Activated CD8-positive, alpha-beta T cell treated with anti-CD3 and anti-CD28 coated beads, Interleukin-2, amount 10 ng/mL, durations not matched to agents 7 days and 5 days (primary cell): ENCODE measurements at regions not wholly inside any gene's neighbourhood (a gene's known extent, or its start where the extent isn't known, plus 50 kb on each side); places are given as distances from the start of the nearest gene placed in this dataset.
"Not testable (repeated sequence)": the region's sequence is repeated elsewhere in the genome, so short reads cannot be mapped to it uniquely, and the experiment has no call there.

Experiments used
- ATAC-seq: fragments of 150-1000 bp; cut with Tn5 transposase; one replicate; pipeline ENCODE4 v1.10.0; 2021; ENCODE audit warnings: moderate library complexity
- CTCF ChIA-PET: fragments of 350-600 bp; sonication (Branson Sonifier 250); formaldehyde crosslinking; loops from one replicate; lab custom pipeline; 2021; ENCODE audit warnings: antibody characterized with exemption; lab: Charles Lee
- POLR2A ChIA-PET: fragments of 350-600 bp; sonication (Branson Sonifier 250); formaldehyde crosslinking; loops from one replicate; lab custom pipeline; 2021; ENCODE audit warnings: antibody characterized with exemption; lab: Charles Lee
- DNase-seq: peaks from one replicate; pipeline ENCODE4 v3.0.0-alpha.2; 2020
- H3K27ac Mint-ChIP-seq: one replicate; pipeline ENCODE4 v1.8.0; 2021; ENCODE audit warnings: mild to moderate bottlenecking, mixed read lengths
- H3K27me3 Mint-ChIP-seq: one replicate; pipeline ENCODE4 v1.8.0; 2021; ENCODE audit warnings: low read depth, mixed read lengths
- H3K36me3 Mint-ChIP-seq: one replicate; pipeline ENCODE4 v1.8.0; 2021; ENCODE audit warnings: low read depth, mixed read lengths
- H3K4me1 Mint-ChIP-seq: one replicate; pipeline ENCODE4 v1.8.0; 2021; ENCODE audit warnings: low read depth, mixed read lengths
- H3K4me3 Mint-ChIP-seq: one replicate; pipeline ENCODE4 v1.8.0; 2021; ENCODE audit warnings: mild to moderate bottlenecking, mixed read lengths
- H3K9me3 Mint-ChIP-seq: one replicate; pipeline ENCODE4 v1.8.0; 2022; ENCODE audit warnings: mixed read lengths; ENCODE audit not compliant: insufficient read depth

DNA sequence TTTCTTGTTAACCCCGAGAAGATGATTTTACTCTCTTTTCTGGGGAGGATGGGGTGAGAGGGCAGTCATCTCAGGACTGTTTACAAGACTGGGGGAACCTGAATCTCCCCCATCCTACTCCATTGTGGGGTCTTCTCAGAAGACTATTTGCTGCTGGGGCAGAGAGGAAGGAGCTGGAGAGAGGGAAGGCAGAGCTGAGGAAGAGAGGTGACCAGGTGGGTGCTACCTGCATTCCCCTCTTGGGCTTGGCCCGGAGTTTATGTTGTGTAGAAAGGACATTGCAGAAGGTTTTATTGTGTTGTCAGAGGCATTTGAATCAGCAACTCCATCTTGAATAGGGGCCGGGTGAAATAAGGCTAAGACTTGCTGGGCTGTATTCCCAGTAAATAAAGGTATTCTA, 247.1 kb upstream of the GALNT17 start:
- H3K9me3 Mint-ChIP-seq, result peaks cover 11% of the 10 kb centered on the region
- CTCF ChIA-PET, result no interaction called here
- POLR2A ChIA-PET, result no interaction called here
- no peak overlapping the region for H3K4me3 Mint-ChIP-seq
- ATAC-seq (no peak), DNase-seq (no peak)
- H3K4me1 Mint-ChIP-seq, result no peaks in the 10 kb centered on the region
- H3K27me3 Mint-ChIP-seq, result no peaks in the 10 kb centered on the region
- no peak overlapping the region for H3K27ac Mint-ChIP-seq
- H3K36me3 Mint-ChIP-seq, result no peaks in the 10 kb centered on the region

DNA sequence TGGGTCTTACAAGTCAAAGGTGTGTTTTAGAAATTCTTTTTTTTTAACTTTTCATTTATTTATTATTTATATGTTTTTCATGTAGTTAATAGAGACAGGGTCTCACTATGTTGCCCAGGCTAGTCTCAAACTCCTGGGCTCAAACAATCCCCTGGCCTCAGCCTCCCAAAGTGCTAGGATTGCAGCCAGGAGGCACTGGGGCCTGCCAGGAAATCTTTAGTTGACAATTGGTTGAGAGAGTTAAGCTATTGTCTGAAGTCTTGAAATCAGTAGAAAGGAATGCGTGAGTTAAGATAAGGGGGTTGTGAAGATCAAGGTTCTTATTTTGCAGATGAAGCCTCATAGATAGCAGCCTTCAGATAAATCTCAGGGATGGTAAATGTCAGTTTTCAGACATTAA, 245.4 kb upstream of the GALNT17 start:
- Mint-ChIP-seq H3K27ac (no peak overlapping the region), H3K36me3 (no peaks in the 10 kb centered on the region), H3K4me3 (no peak overlapping the region), H3K9me3 (peaks cover 7% of the 10 kb centered on the region), H3K27me3 (no peaks in the 10 kb centered on the region), H3K4me1 (no peaks in the 10 kb centered on the region)
- ChIA-PET CTCF (no interaction called here), POLR2A (no interaction called here)
- DNase-seq (no peak), ATAC-seq (no peak)

DNA sequence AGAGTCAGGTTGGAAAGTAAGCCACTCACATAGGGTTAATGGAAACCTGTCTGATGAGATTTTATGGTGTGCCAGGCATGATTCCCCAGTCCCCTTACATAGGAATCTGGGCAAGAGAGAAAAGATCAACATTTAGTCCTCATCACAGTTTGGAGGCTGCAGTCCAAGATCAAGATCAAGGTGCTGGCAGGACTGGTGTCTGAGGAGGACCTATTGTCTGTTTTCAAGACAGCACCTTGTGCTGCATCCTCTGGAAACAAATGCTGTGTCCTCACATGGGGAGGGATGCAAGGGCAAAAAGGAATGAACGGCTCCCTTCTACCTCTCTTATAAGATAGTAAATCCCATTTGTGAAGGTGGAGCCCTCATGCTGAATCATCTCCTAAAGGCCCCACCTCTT, 244.8 kb upstream of the GALNT17 start:
- DNase-seq (no peak), ATAC-seq (no peak)
- Mint-ChIP-seq H3K9me3 (peaks cover 4% of the 10 kb centered on the region), H3K27me3 (no peaks in the 10 kb centered on the region), H3K4me3 (no peak overlapping the region), H3K36me3 (no peaks in the 10 kb centered on the region), H3K27ac (no peak overlapping the region), H3K4me1 (no peaks in the 10 kb centered on the region)
- CTCF ChIA-PET, result no interaction called here
- POLR2A ChIA-PET, result no interaction called here

DNA sequence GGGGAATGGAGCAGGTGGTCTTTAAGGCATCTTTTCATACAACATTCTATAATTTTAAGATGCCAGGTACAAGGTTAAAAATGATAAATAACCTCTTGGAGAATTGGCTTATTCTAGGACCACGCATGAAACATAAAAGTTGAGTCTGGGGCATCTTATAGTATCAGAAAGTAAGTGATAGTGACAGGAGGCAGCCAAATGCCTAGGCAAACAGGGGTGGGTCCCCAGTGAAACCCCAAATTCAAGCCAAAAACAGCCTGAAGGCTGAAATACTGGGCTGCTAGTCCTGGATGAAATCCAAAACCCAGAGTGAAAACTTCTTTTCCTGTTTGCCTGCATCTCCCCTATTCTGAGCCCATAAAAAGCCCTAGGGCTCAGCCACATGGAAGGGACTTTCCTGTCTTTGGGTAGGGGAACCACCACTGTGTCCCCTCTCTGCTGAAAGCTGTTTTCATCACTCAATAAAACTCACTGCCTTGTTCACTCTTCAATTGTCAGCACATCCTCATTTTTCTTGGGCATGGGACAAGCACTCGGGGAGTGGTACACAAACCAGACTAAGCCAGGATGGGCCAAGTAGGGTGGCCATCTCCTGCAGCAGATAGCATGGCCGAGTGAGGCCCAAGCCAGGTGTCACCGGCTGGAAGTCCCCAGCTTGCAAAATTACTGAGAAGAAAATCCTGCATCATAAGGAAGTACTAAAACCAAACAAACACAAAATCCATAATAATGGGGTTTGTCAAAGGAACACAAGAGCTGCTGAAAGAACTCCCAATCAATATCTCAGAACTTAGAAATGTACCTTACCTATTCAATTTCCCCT, 241.6 kb upstream of the GALNT17 start:
- ChIA-PET CTCF (no interaction called here), POLR2A (no interaction called here)
- Mint-ChIP-seq H3K4me1 (no peaks in the 10 kb centered on the region), H3K36me3 (no peaks in the 10 kb centered on the region), H3K4me3 (no peak overlapping the region), H3K27me3 (no peaks in the 10 kb centered on the region), H3K9me3 (no peaks in the 10 kb centered on the region), H3K27ac (no peak overlapping the region)
- DNase-seq (no peak), ATAC-seq (no peak)

DNA sequence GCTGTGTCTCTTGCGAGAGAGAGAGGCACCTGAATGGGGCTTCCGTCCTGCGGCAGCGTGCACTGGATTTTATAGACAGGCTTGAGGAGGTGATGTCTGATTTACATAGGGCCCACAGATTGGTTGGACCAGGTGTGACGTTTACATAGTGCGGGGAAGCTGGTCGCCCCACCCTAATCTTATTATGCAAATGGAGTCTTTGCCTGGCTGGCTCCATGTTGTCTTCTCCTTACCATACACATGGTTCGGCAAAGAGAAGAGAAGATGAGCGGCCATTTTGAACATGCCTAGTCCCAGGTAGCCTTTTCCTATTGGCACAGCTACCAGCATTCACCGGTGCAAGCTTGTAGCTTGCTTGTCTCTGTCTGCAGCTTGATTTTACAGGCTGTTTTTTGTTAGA, 238.5 kb upstream of the GALNT17 start:
- Mint-ChIP-seq H3K9me3 (no peaks in the 10 kb centered on the region), H3K4me1 (no peaks in the 10 kb centered on the region), H3K27ac (no peak overlapping the region), H3K27me3 (no peaks in the 10 kb centered on the region), H3K4me3 (no peak overlapping the region), H3K36me3 (no peaks in the 10 kb centered on the region)
- ChIA-PET CTCF (no interaction called here), POLR2A (no interaction called here)
- ATAC-seq, result no peak
- no peak for DNase-seq

DNA sequence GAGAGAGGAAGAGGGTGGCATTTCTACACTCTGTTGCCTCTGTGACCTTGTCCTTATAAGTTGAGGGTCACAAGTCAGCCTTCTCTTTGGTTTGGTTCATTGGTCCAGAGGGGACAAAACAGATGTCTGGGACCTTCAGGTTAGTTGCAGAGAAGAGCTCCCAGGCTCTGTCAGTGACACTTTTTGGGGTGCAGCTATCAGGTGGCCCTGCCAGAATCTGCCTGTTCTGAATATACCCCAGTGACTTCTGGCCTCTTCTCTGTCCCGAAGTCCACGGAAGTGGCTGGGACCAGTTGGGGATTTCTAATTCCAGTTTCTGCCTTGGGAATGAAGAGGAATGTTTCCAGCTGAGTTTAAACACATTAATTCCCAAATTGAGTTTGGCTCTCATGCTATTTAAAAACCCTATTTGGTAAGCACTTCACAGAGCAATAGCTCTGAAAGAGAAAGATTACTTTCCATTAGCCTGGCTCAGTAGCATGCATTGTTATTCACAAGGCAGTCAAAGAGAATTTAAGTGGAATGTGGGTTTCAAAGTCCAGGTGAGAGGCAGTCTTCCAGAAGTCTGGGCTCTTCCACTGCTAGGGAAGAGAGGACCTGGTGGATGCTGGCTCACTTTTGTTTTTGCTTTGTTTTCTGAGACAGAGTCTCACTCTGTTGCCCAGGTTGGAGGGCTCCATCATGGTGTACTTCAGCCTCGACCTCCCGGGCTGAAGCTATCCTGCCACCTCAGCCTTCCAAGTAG, 237.8 kb upstream of the GALNT17 start:
- H3K4me3 Mint-ChIP-seq, result no peak overlapping the region

DNA sequence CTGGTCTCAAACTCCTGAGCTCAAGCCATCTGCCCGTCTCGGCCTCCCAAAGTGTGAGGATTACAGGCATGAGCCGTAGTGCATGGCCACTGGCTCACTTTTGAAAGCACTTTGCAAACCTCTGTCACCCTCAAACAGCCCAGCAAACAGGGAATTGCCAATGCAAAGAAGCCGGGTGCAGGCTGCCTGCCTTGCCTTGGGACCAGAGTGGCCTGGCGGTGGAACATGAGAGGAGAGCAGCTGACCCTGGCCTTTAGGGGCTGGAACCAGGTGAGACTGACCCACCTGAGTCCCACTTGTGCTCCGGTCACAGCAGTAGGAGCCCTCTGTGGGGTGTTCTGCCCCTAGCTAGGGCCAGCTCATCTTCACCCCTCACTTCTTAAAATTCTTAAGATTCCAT, 237.1 kb upstream of the GALNT17 start:
- no peaks in the 10 kb centered on the region for H3K27me3 Mint-ChIP-seq
- DNase-seq (no peak), ATAC-seq (no peak)
- H3K4me1 Mint-ChIP-seq, result no peaks in the 10 kb centered on the region
- H3K36me3 Mint-ChIP-seq, result no peaks in the 10 kb centered on the region
- ChIA-PET POLR2A (no interaction called here), CTCF (no interaction called here)
- no peaks in the 10 kb centered on the region for H3K9me3 Mint-ChIP-seq
- H3K4me3 Mint-ChIP-seq, result no peak overlapping the region
- no peak overlapping the region for H3K27ac Mint-ChIP-seq

More for the DNA sequence above, 237.8 kb upstream of the GALNT17 start:
- no peak for ATAC-seq
- CTCF ChIA-PET, result no interaction called here
- Mint-ChIP-seq H3K4me1 (no peaks in the 10 kb centered on the region), H3K27me3 (no peaks in the 10 kb centered on the region), H3K9me3 (no peaks in the 10 kb centered on the region), H3K27ac (no peak overlapping the region), H3K36me3 (no peaks in the 10 kb centered on the region)
- DNase-seq, result no peak
- POLR2A ChIA-PET, result no interaction called here

DNA sequence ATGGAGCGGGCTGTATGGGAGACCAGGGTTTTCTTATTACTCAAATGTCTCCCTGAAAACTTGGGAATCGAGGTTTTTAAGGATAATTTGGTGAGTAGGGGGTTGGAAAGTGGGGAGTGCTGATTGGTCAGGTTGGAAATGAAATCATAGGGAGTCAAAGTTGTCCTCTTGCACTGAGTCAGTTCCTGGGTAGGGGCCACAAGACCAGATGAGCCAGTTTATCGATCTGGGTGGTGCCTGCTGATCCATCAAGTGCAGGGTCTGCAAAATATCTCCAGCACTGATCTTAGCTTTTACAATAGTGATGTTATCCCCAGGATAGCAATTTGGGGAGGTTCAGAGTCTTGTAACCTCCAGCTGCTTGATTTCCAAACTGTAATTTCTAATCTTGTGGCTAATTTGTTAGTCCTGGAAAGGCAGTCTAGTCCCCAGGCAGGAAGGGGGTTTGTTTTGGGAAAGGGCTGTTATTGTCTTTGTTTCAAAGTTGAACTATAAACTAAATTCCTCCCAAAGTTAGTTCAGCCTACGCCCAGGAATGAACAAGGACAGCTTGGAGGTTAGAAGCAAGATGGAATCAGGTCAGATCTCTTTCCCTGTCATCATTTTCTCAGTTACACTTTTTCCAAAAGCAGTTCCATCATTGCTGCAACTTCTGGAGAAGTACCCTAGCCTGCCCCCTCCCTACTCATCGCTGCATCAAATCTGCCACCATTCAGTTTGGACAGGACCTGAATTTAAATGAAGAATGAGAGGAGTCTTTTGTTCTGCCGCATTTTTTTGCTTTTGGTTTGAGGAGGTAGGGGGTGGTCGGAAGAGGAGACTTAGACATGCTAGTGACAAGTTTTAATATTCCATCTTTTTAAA, 236.4 kb upstream of the GALNT17 start:
- H3K27me3 Mint-ChIP-seq, H3K9me3 Mint-ChIP-seq, DNase-seq, ATAC-seq, H3K36me3 Mint-ChIP-seq, H3K4me1 Mint-ChIP-seq, H3K27ac Mint-ChIP-seq, CTCF ChIA-PET, POLR2A ChIA-PET, H3K4me3 Mint-ChIP-seq: not testable (repeated sequence)

DNA sequence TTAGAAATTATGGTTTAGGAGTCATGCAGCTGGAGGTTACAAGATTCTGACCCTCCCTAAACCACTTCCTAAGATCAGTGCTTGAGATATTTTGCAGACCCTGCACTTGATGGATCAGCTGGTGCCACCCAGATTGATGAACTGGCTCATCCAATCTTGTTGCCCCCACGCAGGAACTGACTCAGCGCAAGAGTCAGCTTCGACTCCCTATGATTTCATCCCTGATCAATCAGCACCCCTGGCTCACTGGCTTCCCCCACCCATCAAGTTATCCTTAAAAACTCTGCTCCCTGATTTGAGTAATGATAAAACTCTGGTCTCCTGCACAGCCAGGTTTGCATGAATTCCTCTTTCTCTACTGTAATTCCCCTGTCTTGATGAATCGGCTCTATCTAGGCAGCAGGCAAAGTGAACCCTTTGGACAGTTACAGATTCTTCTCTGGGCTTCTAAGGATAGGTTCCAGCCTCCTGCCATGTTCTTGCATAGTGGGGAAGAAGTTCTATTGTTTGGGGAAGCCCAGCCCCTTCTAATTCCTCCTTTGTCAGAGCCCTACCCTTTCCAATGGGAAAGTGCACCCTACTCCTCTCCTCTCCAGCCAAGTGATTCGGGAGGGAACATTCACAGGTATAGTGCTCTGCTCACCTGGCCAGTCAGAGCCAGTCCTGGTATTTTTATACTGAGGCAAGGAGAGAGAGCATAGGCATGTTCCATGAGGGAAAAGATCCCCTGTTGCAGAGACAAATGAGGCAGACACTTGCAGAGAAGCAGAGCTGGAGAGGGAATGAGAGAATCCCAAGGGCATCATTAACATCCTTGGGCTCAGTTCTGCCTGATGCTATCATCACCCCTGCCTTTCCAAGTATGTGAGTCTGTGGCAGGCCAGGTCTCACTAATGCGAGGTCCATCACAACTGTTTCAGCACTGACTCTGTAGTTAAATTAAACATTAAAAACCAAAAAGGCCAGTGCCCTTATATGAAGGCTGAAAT, 224.4 kb upstream of the GALNT17 start:
- ChIA-PET POLR2A (no interaction called here), CTCF (no interaction called here)
- H3K4me1 Mint-ChIP-seq, result no peaks in the 10 kb centered on the region
- H3K4me3 Mint-ChIP-seq, result no peak overlapping the region
- no peaks in the 10 kb centered on the region for H3K36me3 Mint-ChIP-seq
- no peak overlapping the region for H3K27ac Mint-ChIP-seq
- no peaks in the 10 kb centered on the region for H3K27me3 Mint-ChIP-seq
- ATAC-seq (no peak), DNase-seq (no peak)
- H3K9me3 Mint-ChIP-seq, result peaks cover 3% of the 10 kb centered on the region

DNA sequence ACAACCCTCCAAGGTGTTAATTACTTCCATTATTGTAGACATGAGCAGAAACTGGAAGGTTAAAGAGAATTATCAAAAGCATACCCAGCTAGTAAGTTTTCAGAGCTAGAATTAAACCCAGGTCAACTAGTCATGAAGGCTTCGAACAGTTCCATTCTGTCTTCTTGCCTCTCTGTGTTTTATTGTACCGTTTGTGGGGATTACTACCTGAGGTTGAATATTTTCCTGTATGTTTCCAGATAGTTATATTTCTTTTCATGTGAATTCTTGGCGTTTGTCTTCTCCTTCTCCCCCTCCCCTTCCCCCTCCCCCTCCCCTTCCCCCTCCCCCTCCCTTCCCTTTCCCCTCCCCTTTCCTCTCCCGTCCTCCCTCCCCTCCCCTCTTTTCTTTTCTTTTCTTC, 218.0 kb upstream of the GALNT17 start:
- no peak for DNase-seq
- POLR2A ChIA-PET, result no interaction called here
- no peaks in the 10 kb centered on the region for H3K36me3 Mint-ChIP-seq
- ATAC-seq, result no peak
- no peak overlapping the region for H3K27ac Mint-ChIP-seq
- no peaks in the 10 kb centered on the region for H3K4me1 Mint-ChIP-seq
- H3K4me3 Mint-ChIP-seq, result no peak overlapping the region
- H3K9me3 Mint-ChIP-seq, result no peaks in the 10 kb centered on the region
- no peaks in the 10 kb centered on the region for H3K27me3 Mint-ChIP-seq
- CTCF ChIA-PET, result no interaction called here

DNA sequence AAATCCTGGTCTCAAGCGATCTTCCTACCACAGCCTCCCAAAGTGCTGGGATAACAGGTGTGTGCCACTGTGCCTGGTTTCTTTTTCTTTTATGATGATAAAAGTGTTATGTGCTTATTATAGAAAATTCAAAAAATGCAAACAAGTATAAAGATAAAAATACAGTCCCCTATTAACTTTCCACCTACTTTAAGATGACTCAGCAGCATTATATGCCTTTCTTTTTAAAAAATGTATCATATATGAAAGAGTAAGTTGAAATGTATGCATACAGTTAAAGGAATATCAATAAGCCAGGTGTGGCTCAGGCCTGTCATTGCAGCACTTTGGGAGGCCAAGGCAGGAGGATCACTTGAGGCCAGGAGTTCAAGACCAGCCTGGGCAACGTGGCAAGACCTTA, 216.9 kb upstream of the GALNT17 start:
- CTCF ChIA-PET, result no interaction called here
- ATAC-seq, result no peak
- POLR2A ChIA-PET, result no interaction called here

More for the DNA sequence above, 216.9 kb upstream of the GALNT17 start:
- H3K4me1 Mint-ChIP-seq, result no peaks in the 10 kb centered on the region
- no peaks in the 10 kb centered on the region for H3K9me3 Mint-ChIP-seq
- H3K4me3 Mint-ChIP-seq, result no peak overlapping the region
- H3K27ac Mint-ChIP-seq, result no peak overlapping the region
- no peaks in the 10 kb centered on the region for H3K27me3 Mint-ChIP-seq
- no peaks in the 10 kb centered on the region for H3K36me3 Mint-ChIP-seq
- no peak for DNase-seq
